Dendritic cell treated with granulocyte-macrophage colony-stimulating factor and Interleukin-4, amounts not matched to agents 40 ng/mL and 50 ng/mL, for 4 days (primary cell): ENCODE measurements at regions not wholly inside any gene's neighbourhood (a gene's known extent, or its start where the extent isn't known, plus 50 kb on each side); places are given as distances from the start of the nearest gene placed in this dataset.

Experiments used
- H3K27ac Mint-ChIP-seq: one replicate; pipeline ENCODE4 v1.8.0; 2022; ENCODE audit warnings: mild to moderate bottlenecking, mixed read lengths
- H3K27me3 Mint-ChIP-seq: one replicate; pipeline ENCODE4 v1.8.0; 2022; ENCODE audit warnings: mild to moderate bottlenecking, mixed read lengths
- H3K36me3 Mint-ChIP-seq: one replicate; pipeline ENCODE4 v1.8.0; 2022; ENCODE audit warnings: low read depth, mixed read lengths
- H3K4me1 Mint-ChIP-seq: one replicate; pipeline ENCODE4 v1.8.0; 2022; ENCODE audit warnings: low read depth, mixed read lengths
- H3K4me3 Mint-ChIP-seq: one replicate; pipeline ENCODE4 v1.8.0; 2022; ENCODE audit warnings: mild to moderate bottlenecking, moderate library complexity, mixed read lengths
- H3K9me3 Mint-ChIP-seq: one replicate; pipeline ENCODE4 v1.8.0; 2022; ENCODE audit warnings: mixed read lengths
- intact Hi-C: fragments of 100-400 bp; cut with micrococcal nuclease; formaldehyde crosslinking; loops from one replicate; pipeline ENCODE4 v1.15.0; 2022

GRCh38 chr6:90863043-90863442 is 276.2 kb upstream of the MAP3K7 start:
- no peak overlapping the region for H3K4me3 Mint-ChIP-seq
- H3K4me1 Mint-ChIP-seq, result no peaks in the 10 kb centered on the region
- intact Hi-C loops, result no loop called here
- H3K27me3 Mint-ChIP-seq, result no peaks in the 10 kb centered on the region
- H3K9me3 Mint-ChIP-seq, result no peaks in the 10 kb centered on the region
- H3K27ac Mint-ChIP-seq, result no peak overlapping the region
- no peaks in the 10 kb centered on the region for H3K36me3 Mint-ChIP-seq

DNA sequence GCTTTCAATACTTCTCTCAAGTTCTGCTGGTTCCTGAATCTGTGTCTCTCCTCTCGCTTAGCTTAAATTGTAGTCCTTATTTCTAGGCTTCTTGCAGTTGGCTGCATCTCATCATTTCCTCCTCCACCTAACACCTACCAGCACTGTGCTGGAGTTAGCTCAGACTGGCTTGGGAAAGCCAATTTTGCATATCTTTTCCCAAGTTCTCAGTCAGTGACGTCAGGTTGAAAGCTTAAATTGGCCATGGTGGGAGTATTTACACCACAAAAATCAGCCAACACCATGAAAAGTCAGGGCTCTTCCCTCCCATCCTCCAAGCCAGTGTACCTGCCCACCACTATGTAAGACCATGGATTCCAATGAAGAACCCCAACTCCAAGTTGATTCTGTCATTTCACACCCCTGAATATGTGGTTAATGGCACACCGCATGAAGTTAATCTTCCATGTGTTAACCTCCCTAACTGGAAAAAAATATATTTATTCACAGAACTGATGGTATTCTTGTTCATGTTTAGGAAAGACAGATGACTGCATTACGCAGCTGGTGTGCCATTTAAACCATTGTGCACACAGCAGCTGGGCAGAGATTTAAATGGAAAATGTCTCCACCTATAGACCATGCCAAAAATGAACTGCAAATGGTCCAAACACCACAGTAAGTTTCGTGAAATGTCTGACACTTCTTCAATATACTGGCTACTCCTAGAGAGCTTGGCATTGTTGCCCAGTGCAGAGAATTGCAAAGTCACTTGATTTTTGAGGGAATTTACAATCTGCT is 274.1 kb upstream of the MAP3K7 start:
- no peaks in the 10 kb centered on the region for H3K36me3 Mint-ChIP-seq
- no peaks in the 10 kb centered on the region for H3K27me3 Mint-ChIP-seq
- no peak overlapping the region for H3K4me3 Mint-ChIP-seq
- H3K9me3 Mint-ChIP-seq, result no peaks in the 10 kb centered on the region
- no peak overlapping the region for H3K27ac Mint-ChIP-seq
- H3K4me1 Mint-ChIP-seq, result no peaks in the 10 kb centered on the region
- intact Hi-C loops, result no loop called here

DNA sequence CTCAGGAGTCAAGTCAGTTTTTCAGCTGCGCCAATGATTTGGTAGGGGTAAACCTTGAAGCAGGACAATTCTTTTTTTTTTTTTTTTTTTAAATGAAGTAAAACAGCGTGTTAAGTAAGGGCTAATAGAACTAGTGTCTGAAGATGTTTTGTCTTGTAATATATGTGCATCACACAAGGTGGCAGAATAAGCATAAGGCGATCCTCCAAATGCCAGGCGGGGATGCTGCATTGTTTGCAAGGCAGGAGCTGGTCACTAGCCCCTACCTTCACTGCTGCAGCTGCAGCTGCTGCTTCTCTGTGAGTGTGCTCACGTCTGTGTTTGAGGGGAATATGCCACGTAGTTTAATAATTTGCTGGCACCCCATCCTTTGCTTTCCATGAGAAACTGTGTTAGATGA is 272.7 kb upstream of the MAP3K7 start:
- H3K9me3 Mint-ChIP-seq, result no peaks in the 10 kb centered on the region
- no peak overlapping the region for H3K27ac Mint-ChIP-seq
- H3K27me3 Mint-ChIP-seq, result no peaks in the 10 kb centered on the region
- H3K4me3 Mint-ChIP-seq, result no peak overlapping the region
- intact Hi-C loops, result no loop called here
- H3K36me3 Mint-ChIP-seq, result no peaks in the 10 kb centered on the region
- no peaks in the 10 kb centered on the region for H3K4me1 Mint-ChIP-seq

DNA sequence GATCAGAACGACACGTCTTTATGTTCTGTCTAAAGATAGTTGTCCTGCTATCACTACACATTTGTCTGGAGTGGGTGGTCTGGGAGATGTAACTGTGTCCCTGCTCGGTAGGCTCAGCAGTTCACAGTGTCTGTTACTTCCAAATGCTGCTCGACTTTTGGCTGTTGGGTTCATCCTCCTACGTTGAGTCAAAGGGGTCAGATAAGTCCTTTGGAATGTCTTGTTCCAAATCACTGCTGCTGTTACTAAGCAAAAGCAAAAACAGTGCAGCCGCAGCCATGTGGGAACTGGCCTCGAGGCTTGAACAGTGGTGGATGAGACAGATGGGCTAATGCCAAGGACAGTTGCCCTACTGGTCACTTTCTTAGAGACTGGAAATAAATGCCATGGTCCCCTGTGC is 272.2 kb upstream of the MAP3K7 start:
- Mint-ChIP-seq H3K9me3 (no peaks in the 10 kb centered on the region), H3K27me3 (no peaks in the 10 kb centered on the region), H3K27ac (no peak overlapping the region), H3K36me3 (no peaks in the 10 kb centered on the region), H3K4me1 (no peaks in the 10 kb centered on the region), H3K4me3 (no peak overlapping the region)
- intact Hi-C loops, result no loop called here

GRCh38 chr6:90849686-90850085 is 262.8 kb upstream of the MAP3K7 start:
- intact Hi-C loops, result no loop called here
- Mint-ChIP-seq H3K36me3 (no peaks in the 10 kb centered on the region), H3K4me1 (no peaks in the 10 kb centered on the region), H3K27me3 (no peaks in the 10 kb centered on the region), H3K9me3 (no peaks in the 10 kb centered on the region), H3K4me3 (no peak overlapping the region), H3K27ac (no peak overlapping the region)

GRCh38 chr6:90846824-90847223 is 260.0 kb upstream of the MAP3K7 start:
- no peaks in the 10 kb centered on the region for H3K4me1 Mint-ChIP-seq

DNA sequence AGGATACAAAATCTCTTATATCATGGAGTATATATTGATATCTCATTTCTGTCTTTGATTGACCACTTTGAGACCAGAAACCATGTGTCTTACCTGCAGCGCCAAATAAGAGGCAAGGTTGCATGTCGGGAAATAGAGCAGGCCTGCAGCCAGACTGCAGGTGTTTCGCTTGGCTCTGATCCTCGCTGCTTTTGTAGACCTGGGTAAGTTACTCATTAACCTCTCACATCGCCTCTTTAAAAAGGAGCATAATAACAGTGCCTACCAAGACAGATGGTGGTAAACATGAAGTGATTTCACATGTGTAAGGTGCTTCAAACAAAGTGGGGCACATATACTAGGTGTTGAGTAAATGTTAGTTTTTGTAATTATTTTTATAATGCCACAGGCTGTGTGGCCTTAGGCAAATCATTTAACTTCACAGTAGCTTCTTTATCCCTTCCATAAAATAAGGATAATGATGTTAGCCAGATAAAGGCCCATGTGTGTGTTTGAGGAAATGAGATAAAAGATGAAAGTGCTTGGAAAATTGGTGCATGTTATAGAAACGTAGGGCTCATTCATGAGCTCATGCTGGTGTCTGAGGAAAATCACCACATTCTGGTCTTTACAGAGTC is 248.8 kb upstream of the MAP3K7 start:
- Mint-ChIP-seq H3K36me3 (no peaks in the 10 kb centered on the region), H3K27me3 (no peaks in the 10 kb centered on the region), H3K4me1 (no peaks in the 10 kb centered on the region), H3K9me3 (no peaks in the 10 kb centered on the region), H3K4me3 (no peak overlapping the region), H3K27ac (no peak overlapping the region)
- intact Hi-C loops, result no loop called here

More at GRCh38 chr6:90846824-90847223, 260.0 kb upstream of the MAP3K7 start:
- Mint-ChIP-seq H3K27me3 (no peaks in the 10 kb centered on the region), H3K9me3 (no peaks in the 10 kb centered on the region), H3K4me3 (no peak overlapping the region), H3K36me3 (no peaks in the 10 kb centered on the region), H3K27ac (no peak overlapping the region)
- intact Hi-C loops, result loop anchor here (2.0 kb wide), 1 partner anchor 100 kb away; no protein-coding TSS in a partner anchor

DNA sequence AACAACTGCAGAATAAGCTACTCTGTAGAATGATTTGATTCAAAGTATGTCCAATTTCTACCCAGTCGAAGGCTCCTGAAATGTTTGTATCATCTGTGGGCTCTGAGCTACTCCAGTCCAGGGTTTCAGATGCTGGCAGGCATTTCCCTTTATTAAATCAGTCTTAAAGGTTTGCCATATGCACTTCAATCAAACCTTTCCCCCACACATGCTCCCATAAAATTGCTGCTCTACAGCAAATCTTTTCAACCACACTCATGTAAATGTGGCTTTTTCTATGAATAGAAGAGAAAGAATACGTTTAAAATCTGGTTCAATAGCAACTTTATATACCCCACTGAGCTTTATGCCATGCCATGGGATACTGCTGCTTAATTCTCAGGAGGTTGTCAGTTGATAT is 242.4 kb upstream of the MAP3K7 start:
- Mint-ChIP-seq H3K4me3 (no peak overlapping the region), H3K9me3 (peaks cover 26% of the 10 kb centered on the region), H3K4me1 (no peaks in the 10 kb centered on the region), H3K27me3 (no peaks in the 10 kb centered on the region), H3K36me3 (no peaks in the 10 kb centered on the region), H3K27ac (no peak overlapping the region)
- intact Hi-C loops, result no loop called here

DNA sequence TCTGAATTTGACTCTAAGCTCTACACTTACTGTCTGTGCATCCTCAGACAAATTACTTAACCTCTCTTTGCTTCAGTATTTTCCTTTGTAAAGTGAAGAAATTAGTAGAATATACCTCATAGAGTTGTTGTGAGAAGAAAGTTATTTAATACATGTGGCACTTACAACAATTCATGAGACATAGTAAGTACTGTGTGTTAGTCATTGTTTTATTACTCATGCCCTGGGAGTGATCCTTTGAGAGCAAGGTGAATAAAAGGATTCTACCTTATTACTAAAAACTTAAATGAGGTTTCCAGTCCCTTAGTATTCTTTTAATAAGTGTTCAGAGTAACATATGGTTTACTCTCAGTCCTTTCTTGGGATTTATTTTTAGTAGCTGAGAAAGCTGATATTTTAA is 233.6 kb upstream of the MAP3K7 start:
- H3K27me3 Mint-ChIP-seq, result no peaks in the 10 kb centered on the region
- peaks cover 3% of the 10 kb centered on the region for H3K9me3 Mint-ChIP-seq
- no peak overlapping the region for H3K4me3 Mint-ChIP-seq
- no peaks in the 10 kb centered on the region for H3K4me1 Mint-ChIP-seq
- intact Hi-C loops, result no loop called here
- no peaks in the 10 kb centered on the region for H3K36me3 Mint-ChIP-seq
- no peak overlapping the region for H3K27ac Mint-ChIP-seq

GRCh38 chr6:90819483-90819882 is 232.6 kb upstream of the MAP3K7 start:
- Mint-ChIP-seq H3K4me1 (no peaks in the 10 kb centered on the region), H3K9me3 (peaks cover 4% of the 10 kb centered on the region), H3K27me3 (no peaks in the 10 kb centered on the region), H3K4me3 (no peak overlapping the region), H3K36me3 (no peaks in the 10 kb centered on the region), H3K27ac (no peak overlapping the region)
- intact Hi-C loops, result no loop called here

DNA sequence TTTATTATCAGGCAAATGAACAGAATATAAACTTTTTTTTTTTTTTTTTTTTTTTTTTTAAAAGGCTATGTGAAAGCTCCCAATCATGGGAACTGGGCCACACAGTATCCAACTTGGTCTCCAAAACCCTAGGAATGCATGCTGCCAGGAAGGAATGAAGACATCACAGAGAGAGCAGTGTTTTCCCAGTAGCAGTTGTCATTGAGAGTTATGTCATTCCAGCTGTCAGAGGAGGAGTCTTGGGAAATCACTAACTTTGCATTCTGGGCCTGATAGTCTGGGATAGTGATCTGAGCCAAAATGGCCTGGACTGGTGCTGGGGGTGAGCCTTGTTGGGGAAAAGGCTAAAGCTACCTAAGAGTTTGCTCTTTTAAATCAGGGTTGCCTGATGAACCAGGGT is 231.3 kb upstream of the MAP3K7 start:
- no peaks in the 10 kb centered on the region for H3K36me3 Mint-ChIP-seq
- H3K27me3 Mint-ChIP-seq, result no peaks in the 10 kb centered on the region
- no peaks in the 10 kb centered on the region for H3K4me1 Mint-ChIP-seq
- no peak overlapping the region for H3K4me3 Mint-ChIP-seq
- H3K9me3 Mint-ChIP-seq, result peaks cover 12% of the 10 kb centered on the region
- H3K27ac Mint-ChIP-seq, result no peak overlapping the region
- intact Hi-C loops, result no loop called here

DNA sequence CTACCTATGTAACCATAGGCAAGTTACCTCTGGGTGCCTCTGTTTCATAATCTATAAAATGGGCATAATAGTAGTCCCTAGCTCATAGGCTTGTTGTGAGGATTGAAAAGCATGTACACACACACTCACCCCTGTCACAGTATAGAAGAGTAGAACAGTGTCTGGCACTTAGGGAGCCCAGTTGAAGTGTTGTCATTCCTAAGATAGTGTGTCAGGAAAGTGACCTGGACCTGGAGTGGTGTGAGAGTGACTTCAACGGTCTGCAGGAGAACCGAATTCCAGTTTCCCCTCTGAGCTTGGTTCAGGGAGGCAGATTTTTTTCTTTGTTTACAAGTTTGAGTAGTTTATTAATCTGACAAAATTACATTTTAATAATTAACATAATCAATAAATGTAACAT is 229.9 kb upstream of the MAP3K7 start:
- Mint-ChIP-seq H3K36me3 (no peaks in the 10 kb centered on the region), H3K27ac (no peak overlapping the region), H3K4me1 (no peaks in the 10 kb centered on the region), H3K27me3 (no peaks in the 10 kb centered on the region), H3K4me3 (no peak overlapping the region), H3K9me3 (peaks cover 12% of the 10 kb centered on the region)
- intact Hi-C loops, result no loop called here

DNA sequence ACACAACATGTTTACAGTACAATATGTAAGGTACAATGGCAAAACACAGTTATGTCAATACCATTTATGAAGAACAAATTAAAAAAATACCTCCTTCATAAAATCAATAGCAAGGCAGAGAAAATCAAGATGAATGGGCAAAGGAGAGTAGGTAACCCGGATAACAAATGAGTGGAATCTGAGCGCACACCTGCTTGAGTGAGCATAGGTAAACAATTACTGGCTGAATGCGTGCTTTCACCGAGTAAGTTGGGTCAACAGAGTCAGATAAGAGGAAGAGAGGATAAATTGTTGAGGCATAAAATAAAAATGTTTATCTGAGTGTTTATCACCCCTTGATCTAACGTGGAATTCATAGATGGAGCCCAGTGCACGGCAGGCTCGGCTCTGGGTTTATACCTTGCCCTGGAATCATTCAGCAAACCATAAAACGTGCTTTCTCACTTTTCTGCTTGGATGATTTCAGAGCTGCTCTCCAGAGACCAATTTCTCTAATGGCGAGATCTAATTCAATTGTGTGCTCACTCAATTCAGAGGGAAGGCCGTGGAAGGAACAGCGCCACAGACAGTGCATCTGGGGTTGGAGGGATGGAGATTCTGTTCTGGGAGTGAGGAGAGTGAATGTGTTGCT is 224.8 kb upstream of the MAP3K7 start:
- Mint-ChIP-seq H3K4me3 (no peak overlapping the region), H3K27ac (no peak overlapping the region)
- intact Hi-C loops, result no loop called here

GRCh38 chr6:90809035-90809434 is 222.2 kb upstream of the MAP3K7 start:
- Mint-ChIP-seq H3K36me3 (no peaks in the 10 kb centered on the region), H3K27ac (no peak overlapping the region), H3K27me3 (no peaks in the 10 kb centered on the region), H3K9me3 (peaks cover 3% of the 10 kb centered on the region), H3K4me1 (no peaks in the 10 kb centered on the region), H3K4me3 (no peak overlapping the region)
- intact Hi-C loops, result no loop called here

More for the DNA sequence above, 224.8 kb upstream of the MAP3K7 start:
- no peaks in the 10 kb centered on the region for H3K36me3 Mint-ChIP-seq
- no peaks in the 10 kb centered on the region for H3K27me3 Mint-ChIP-seq
- no peaks in the 10 kb centered on the region for H3K4me1 Mint-ChIP-seq
- H3K9me3 Mint-ChIP-seq, result peaks cover 12% of the 10 kb centered on the region
